H1 (cell line): ENCODE measurements at regions not wholly inside any gene's neighbourhood (a gene's known extent, or its start where the extent isn't known, plus 50 kb on each side); places are given as distances from the start of the nearest gene placed in this dataset.
A peak's percentile ranks its signal among the peaks of the same experiment; 100 is the strongest.

Experiments
- CTCF ChIA-PET: fragments of 300-600 bp; sonication (Branson Sonifier 250); formaldehyde crosslinking; loops from one replicate; lab custom pipeline; 2021; ENCODE audit not compliant: partially characterized antibody; lab: Charles Lee
- POLR2A ChIA-PET: fragments of 300-600 bp; sonication (Branson Sonifier 250); formaldehyde crosslinking; loops from one replicate; lab custom pipeline; 2021; ENCODE audit warnings: inconsistent platforms; ENCODE audit not compliant: partially characterized antibody; lab: Charles Lee
- DNase-seq, 2 experiments: peaks; one replicate each; pipeline versions ENCODE4 v3.0.0 to v3.0.0-alpha.2; 2010 to 2022; ENCODE audit warnings: low spot score in 2 of 2, low read depth in 1 of 2, mixed read lengths in 1 of 2
- FAIRE-seq: peaks from 2 replicates; lab custom pipeline; 2011; peaks lifted over from hg19 to GRCh38; lab: Jason Lieb, UNC
- H2AFZ ChIP-seq: 2 replicates; pipeline ENCODE4 v1.8.1; 2012; ENCODE audit warnings: low read length, inconsistent platforms
- H2AK5ac ChIP-seq: 2 replicates; pipeline ENCODE4 v1.6.1; 2013; ENCODE audit warnings: low read depth, low read length
- H2BK120ac ChIP-seq: replicated peaks from 2 replicates; pipeline ENCODE3; 2013; ENCODE audit warnings: low read depth, low read length, inconsistent platforms
- H2BK12ac ChIP-seq: 2 replicates; pipeline ENCODE4 v1.6.1; 2013; ENCODE audit warnings: low read depth, low read length
- H2BK15ac ChIP-seq: 2 replicates; pipeline ENCODE4 v1.6.1; 2013; ENCODE audit warnings: low read length
- H2BK20ac ChIP-seq: 2 replicates; pipeline ENCODE4 v1.6.1; 2013; ENCODE audit warnings: low read length
- H2BK5ac ChIP-seq: 2 replicates; pipeline ENCODE4 v1.6.1; 2013; ENCODE audit warnings: low read depth, low read length
- H3K14ac ChIP-seq: 2 replicates; pipeline ENCODE4 v1.6.1; 2013; ENCODE audit warnings: inconsistent platforms; ENCODE audit not compliant: insufficient read length
- H3K18ac ChIP-seq: 2 replicates; pipeline ENCODE4 v1.6.1; 2013; ENCODE audit warnings: low read length; ENCODE audit errors: extremely low read depth
- H3K23ac ChIP-seq: 2 replicates; pipeline ENCODE4 v1.6.1; 2013; ENCODE audit warnings: inconsistent platforms; ENCODE audit not compliant: insufficient read length
- H3K23me2 ChIP-seq: 2 replicates; pipeline ENCODE4 v1.6.1; 2013; ENCODE audit warnings: low read depth, low read length
- H3K27ac ChIP-seq: 2 replicates; pipeline ENCODE4 v1.6.1; 2011; ENCODE audit warnings: low read depth, low read length, inconsistent platforms
- H3K27me3 ChIP-seq, 4 experiments: replicated peaks in 1 of 4; 1 replicate in 1 of 4; 2 replicates in 3 of 4; pipeline versions ENCODE4 v1.6.1 to v1.8.1; 2011 to 2013; ENCODE audit warnings: low read length in 3 of 4, mild to moderate bottlenecking in 3 of 4, inconsistent platforms in 2 of 4, mixed read lengths in 2 of 4, moderate library complexity in 1 of 4; ENCODE audit not compliant: control insufficient read depth in 3 of 4, insufficient read depth in 3 of 4; ENCODE audit errors: extremely low read depth in 1 of 4
- H3K36me3 ChIP-seq, 4 experiments: 2 replicates each; pipeline versions ENCODE4 v1.6.1 to v1.8.1; 2011 to 2013; ENCODE audit warnings: mild to moderate bottlenecking in 4 of 4, low read length in 3 of 4, moderate library complexity in 2 of 4, control low read depth in 1 of 4, inconsistent platforms in 1 of 4; ENCODE audit not compliant: insufficient read depth in 4 of 4, control insufficient read depth in 2 of 4
- H3K4ac ChIP-seq: replicated peaks from 2 replicates; pipeline ENCODE3; 2013; ENCODE audit warnings: low read length, low read depth, mixed read lengths, inconsistent platforms; ENCODE audit not compliant: insufficient read length
- H3K4me1 ChIP-seq, 4 experiments: replicated peaks in 1 of 4; 1 replicate in 1 of 4; 2 replicates in 3 of 4; pipeline versions ENCODE4 v1.6.1 to v1.8.1; 2011 to 2013; ENCODE audit warnings: low read length in 3 of 4, inconsistent platforms in 2 of 4, mixed read lengths in 1 of 4; ENCODE audit not compliant: insufficient read depth in 4 of 4, control insufficient read depth in 3 of 4
- H3K4me2 ChIP-seq, 2 experiments: 2 replicates each; pipeline versions ENCODE4 v1.6.1 to v1.8.1; 2011 to 2013; ENCODE audit warnings: low read depth in 2 of 2, low read length in 2 of 2, control low read depth in 1 of 2, inconsistent platforms in 1 of 2, mild to moderate bottlenecking in 1 of 2; ENCODE audit not compliant: insufficient read depth in 1 of 2
- H3K4me3 ChIP-seq, 4 experiments: fragments of 200-600, 300-600 bp in 1 of 4; sonication (generic), shearing (Covaris generic), sonication (Bioruptor Twin) in 1 of 4; 2 replicates each; pipeline versions ENCODE4 v1.5.1 to v1.8.1; 2011 to 2016; ENCODE audit warnings: low read length in 4 of 4, low read depth in 3 of 4, control low read depth in 2 of 4, inconsistent platforms in 2 of 4, mild to moderate bottlenecking in 2 of 4, mixed read lengths in 1 of 4, moderate library complexity in 1 of 4; ENCODE audit not compliant: insufficient read depth in 2 of 4; ENCODE audit errors: extremely low read depth in 1 of 4
- H3K56ac ChIP-seq: replicated peaks from 2 replicates; pipeline ENCODE3; 2013; ENCODE audit warnings: low read depth, mild to moderate bottlenecking, mixed read lengths, low read length, inconsistent platforms; ENCODE audit not compliant: insufficient read length
- H3K79me1 ChIP-seq: 2 replicates; pipeline ENCODE4 v1.6.1; 2013; ENCODE audit warnings: low read depth, low read length, control low read depth
- H3K79me2 ChIP-seq, 2 experiments: 2 replicates each; pipeline versions ENCODE4 v1.6.1 to v1.8.1; 2012 to 2013; ENCODE audit warnings: low read length in 2 of 2, mild to moderate bottlenecking in 2 of 2, inconsistent platforms in 1 of 2; ENCODE audit not compliant: insufficient read depth in 2 of 2, control insufficient read depth in 1 of 2
- H3K9ac ChIP-seq, 4 experiments: replicated peaks in 1 of 4; 1 replicate in 1 of 4; 2 replicates in 3 of 4; pipeline versions ENCODE4 v1.6.1 to v1.8.1; 2011 to 2013; ENCODE audit warnings: low read depth in 3 of 4, low read length in 3 of 4, control low read depth in 2 of 4, mild to moderate bottlenecking in 2 of 4, moderate library complexity in 2 of 4, inconsistent platforms in 1 of 4; ENCODE audit errors: extremely low read depth in 1 of 4
- H3K9me3 ChIP-seq, 2 experiments: 2 replicates each; pipeline versions ENCODE4 v1.6.1 to v1.8.1; 2012 to 2013; ENCODE audit warnings: mild to moderate bottlenecking in 2 of 2, moderate library complexity in 2 of 2, control low read depth in 1 of 2, inconsistent platforms in 1 of 2, low read depth in 1 of 2, low read length in 1 of 2, mixed read lengths in 1 of 2; ENCODE audit not compliant: insufficient read depth in 2 of 2
- H4K20me1 ChIP-seq, 2 experiments: replicated peaks in 1 of 2; 2 replicates each; pipeline versions ENCODE3 to v1.8.1; 2011 to 2013; ENCODE audit warnings: inconsistent platforms in 2 of 2, low read length in 2 of 2, mild to moderate bottlenecking in 1 of 2; ENCODE audit not compliant: insufficient read depth in 2 of 2, control insufficient read depth in 1 of 2
- H4K5ac ChIP-seq: 2 replicates; pipeline ENCODE4 v1.6.1; 2013; ENCODE audit warnings: low read length, low read depth, mixed read lengths, inconsistent platforms; ENCODE audit not compliant: insufficient read length
- H4K8ac ChIP-seq: 2 replicates; pipeline ENCODE4 v1.8.0; 2013; ENCODE audit warnings: mild to moderate bottlenecking, moderate library complexity, low read length, inconsistent platforms; ENCODE audit not compliant: insufficient read depth; ENCODE audit errors: extremely low read depth
- H4K91ac ChIP-seq: replicated peaks from 2 replicates; pipeline ENCODE3; 2013; ENCODE audit warnings: low read length, mixed read lengths, inconsistent platforms; ENCODE audit not compliant: insufficient read length
- BACH1 ChIP-seq: IDR thresholded peaks from 2 replicates; pipeline ENCODE4 v1.6.1; 2012; ENCODE audit warnings: low read length, improper control_type of control experiment
- EGR1 ChIP-seq: IDR thresholded peaks from 2 replicates; pipeline ENCODE4 v1.6.1; 2011; ENCODE audit warnings: low read depth, low read length, borderline replicate concordance
- RAD21 ChIP-seq, 2 experiments: IDR thresholded peaks in 1 of 2; conservative IDR thresholded peaks in 1 of 2; 2 replicates each; pipeline ENCODE4 v1.6.1; 2011; ENCODE audit warnings: low read depth in 2 of 2, low read length in 2 of 2, improper control_type of control experiment in 1 of 2, inconsistent platforms in 1 of 2, mild to moderate bottlenecking in 1 of 2, moderate library complexity in 1 of 2
- RXRA ChIP-seq: IDR thresholded peaks from 2 replicates; pipeline ENCODE4 v1.6.1; 2011; ENCODE audit warnings: low read depth, mild to moderate bottlenecking, low read length, moderate library complexity; ENCODE audit not compliant: insufficient read depth
- SAP30 ChIP-seq: fragments of 300-600 bp; sonication (generic); IDR thresholded peaks from 2 replicates; pipeline ENCODE4 v1.7.1; 2012; ENCODE audit warnings: low read length, moderate library complexity, mild to moderate bottlenecking, inconsistent platforms; ENCODE audit not compliant: insufficient read depth, insufficient replicate concordance
- SRF ChIP-seq: IDR thresholded peaks from 2 replicates; pipeline ENCODE4 v1.6.1; 2011; ENCODE audit warnings: mild to moderate bottlenecking, low read depth, low read length, moderate library complexity
- WGBS, 2 experiments: shearing (Covaris generic) in 1 of 2; methylation state at CpG; one replicate each; pipeline versions ENCODE4 v1.1.6 to v1.1.7; 2013 to 2015; ENCODE audit warnings: low lambda C conversion rate in 2 of 2, mixed read lengths in 2 of 2, inconsistent platforms in 1 of 2, low coverage in 1 of 2, missing lambda C conversion rate in 1 of 2; ENCODE audit not compliant: insufficient replicate concordance in 2 of 2, insufficient coverage in 1 of 2, insufficient read length in 1 of 2; ENCODE audit errors: extremely low coverage in 1 of 2, missing lambda C conversion rate in 1 of 2; 5-methylcytosine and 5-hydroxymethylcytosine counted together
- TF ChIP-seq, protein P1 (sequence below): IDR thresholded peaks from 2 replicates; pipeline ENCODE4 v1.6.1; 2012; ENCODE audit warnings: inconsistent platforms
- TF ChIP-seq, protein P2 (sequence below), 3 experiments: IDR thresholded peaks; 1 replicate in 2 of 3; 2 replicates in 1 of 3; pipeline versions ENCODE4 v1.5.1 to v1.6.1; 2011; ENCODE audit warnings: low read length in 3 of 3, mild to moderate bottlenecking in 3 of 3, inconsistent platforms in 2 of 3, low read depth in 1 of 3, moderate library complexity in 1 of 3; ENCODE audit not compliant: insufficient read depth in 1 of 3; ENCODE audit errors: control extremely low read depth in 1 of 3

DNA sequence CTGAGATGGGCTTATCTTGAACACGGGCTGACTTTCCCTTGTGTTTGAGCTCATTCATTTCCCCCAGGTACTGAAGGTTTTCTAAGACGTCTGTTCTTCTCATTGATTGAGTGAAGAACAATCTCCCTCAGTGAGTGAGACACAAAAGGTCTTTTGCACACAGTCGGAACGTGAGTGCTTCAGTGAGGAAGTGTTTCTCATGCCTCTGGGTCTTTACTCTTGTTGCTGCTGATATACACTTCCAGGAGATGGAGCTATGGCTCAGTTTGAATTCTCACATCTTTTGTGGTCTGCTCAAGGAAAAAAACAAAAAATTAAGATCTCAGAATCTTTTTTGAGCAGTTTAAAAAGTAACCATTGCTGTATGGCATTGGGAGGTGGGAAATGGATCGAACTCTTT is 981.9 kb upstream of the TENM3 start:
- Histone ChIP-seq H2BK120ac (no peak overlapping the region), H3K27ac (no peak overlapping the region), H3K27me3 (no peaks in the 10 kb centered on the region), H4K8ac (no peak overlapping the region), H2BK5ac (no peak overlapping the region), H3K56ac (no peak overlapping the region), H3K79me2 (no peaks in the 10 kb centered on the region), H3K4me3 (no peak overlapping the region), H2AFZ (peak overlapping the region; percentile 93), H3K9ac (no peak overlapping the region), H3K23ac (no peak overlapping the region), H3K4me2 (0 out of 4 replicates have a peak overlapping the region, but pooled peaks of 1 of the 2 experiments have one; percentile 30), H3K14ac (no peak overlapping the region), H3K4ac (no peak overlapping the region), H3K18ac (no peak overlapping the region), H4K5ac (no peak overlapping the region), H4K91ac (no peak overlapping the region), H2BK12ac (no peak overlapping the region), H3K23me2 (no peaks in the 10 kb centered on the region), H2BK15ac (no peak overlapping the region), H4K20me1 (no peaks in the 10 kb centered on the region), H3K79me1 (no peaks in the 10 kb centered on the region), H3K9me3 (no peaks in the 10 kb centered on the region), H3K4me1 (peaks cover 0 to 3% (median 1%) of the 10 kb centered on the region in 4 experiments; a peak in 3 of 7 replicates), H2BK20ac (no peak overlapping the region), H2AK5ac (no peak overlapping the region), H3K36me3 (no peaks in the 10 kb centered on the region)
- POLR2A ChIA-PET: no interaction called here
- WGBS, 2 experiments: 36% methylated on average over 5 of the region's 5 CpGs; no CpG with 5 or more reads in 1 of the 2 experiments
- peak; percentile 85 for FAIRE-seq
- no peak for DNase-seq
- CTCF ChIA-PET: interaction anchor here (0.6 to 5.6 kb wide), 25 partner anchors 9 to 465 kb away, joined by 3 to 33 read pairs (median 4); no protein-coding TSS in a partner anchor
- TF ChIP-seq, protein P1, sequence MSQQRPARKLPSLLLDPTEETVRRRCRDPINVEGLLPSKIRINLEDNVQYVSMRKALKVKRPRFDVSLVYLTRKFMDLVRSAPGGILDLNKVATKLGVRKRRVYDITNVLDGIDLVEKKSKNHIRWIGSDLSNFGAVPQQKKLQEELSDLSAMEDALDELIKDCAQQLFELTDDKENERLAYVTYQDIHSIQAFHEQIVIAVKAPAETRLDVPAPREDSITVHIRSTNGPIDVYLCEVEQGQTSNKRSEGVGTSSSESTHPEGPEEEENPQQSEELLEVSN: no peak
- TF ChIP-seq EGR1 (no peak), SAP30 (no peak), RAD21 (IDR thresholded peaks at IDR 0.05 in 1 of 2, conservative IDR thresholded peaks at IDR 0.05 in 1 of 2; ENCODE audit: low read depth in 2 of 2, low read length in 2 of 2) (peak; percentile 62 to 70), SRF (no peak), RXRA (no peak), BACH1 (no peak)
- TF ChIP-seq, protein P2, sequence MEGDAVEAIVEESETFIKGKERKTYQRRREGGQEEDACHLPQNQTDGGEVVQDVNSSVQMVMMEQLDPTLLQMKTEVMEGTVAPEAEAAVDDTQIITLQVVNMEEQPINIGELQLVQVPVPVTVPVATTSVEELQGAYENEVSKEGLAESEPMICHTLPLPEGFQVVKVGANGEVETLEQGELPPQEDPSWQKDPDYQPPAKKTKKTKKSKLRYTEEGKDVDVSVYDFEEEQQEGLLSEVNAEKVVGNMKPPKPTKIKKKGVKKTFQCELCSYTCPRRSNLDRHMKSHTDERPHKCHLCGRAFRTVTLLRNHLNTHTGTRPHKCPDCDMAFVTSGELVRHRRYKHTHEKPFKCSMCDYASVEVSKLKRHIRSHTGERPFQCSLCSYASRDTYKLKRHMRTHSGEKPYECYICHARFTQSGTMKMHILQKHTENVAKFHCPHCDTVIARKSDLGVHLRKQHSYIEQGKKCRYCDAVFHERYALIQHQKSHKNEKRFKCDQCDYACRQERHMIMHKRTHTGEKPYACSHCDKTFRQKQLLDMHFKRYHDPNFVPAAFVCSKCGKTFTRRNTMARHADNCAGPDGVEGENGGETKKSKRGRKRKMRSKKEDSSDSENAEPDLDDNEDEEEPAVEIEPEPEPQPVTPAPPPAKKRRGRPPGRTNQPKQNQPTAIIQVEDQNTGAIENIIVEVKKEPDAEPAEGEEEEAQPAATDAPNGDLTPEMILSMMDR (IDR thresholded peaks at IDR 0.05; ENCODE audit: control extremely low read depth in 1 of 3, insufficient read depth in 1 of 3, low read depth in 1 of 3, low read length in 3 of 3): peak in 2 of 3 experiments; percentile 47 to 52; a peak in 2 of 4 replicates
